ENCODE measurements at regions not wholly inside any gene's neighbourhood (a gene's known extent, or its start where the extent isn't known, plus 50 kb on each side); places are given as distances from the start of the nearest gene placed in this dataset.

GRCh38 chr19:32199501-32200040 is 145.8 kb upstream of the ZNF507 start:
- Histone ChIP-seq H4K8ac (ENCODE audit: low read depth, low read length) (no peak overlapping the region), H2AFZ (ENCODE audit: low read length) (no peak overlapping the region), H3K27ac (replicated peaks; ENCODE audit: low read length) (no peak overlapping the region), H3K4me3 (ENCODE audit: low read length in 2 of 2) (no peak overlapping the region), H3K18ac (ENCODE audit: low read length) (no peak overlapping the region), H3K4me2 (ENCODE audit: insufficient read depth, low read length, poor library complexity, severe bottlenecking) (no peak overlapping the region), H3K9me3 (replicated peaks in 1 of 2; ENCODE audit: control insufficient read depth in 2 of 2, insufficient read depth in 1 of 2, low read depth in 1 of 2, low read length in 2 of 2) (no peaks in the 10 kb centered on the region), H3K9ac (ENCODE audit: low read depth, low read length, poor library complexity) (no peak overlapping the region), H3K4me1 (ENCODE audit: control insufficient read depth in 2 of 2, insufficient read depth in 1 of 2, low read depth in 1 of 2, low read length in 2 of 2) (peaks cover 0 to 2% of the 10 kb centered on the region in 2 donors), H3K14ac (ENCODE audit: low read length) (no peak overlapping the region), H2BK120ac (ENCODE audit: low read depth, low read length) (no peak overlapping the region), H3K36me3 (replicated peaks in 1 of 2; ENCODE audit: control insufficient read depth in 2 of 2, insufficient read depth in 2 of 2, low read length in 2 of 2) (no peaks in the 10 kb centered on the region), H3K79me1 (ENCODE audit: low read depth, low read length) (no peaks in the 10 kb centered on the region), H2BK5ac (ENCODE audit: low read length) (no peak overlapping the region), H2AK5ac (ENCODE audit: low read depth, low read length) (no peak overlapping the region), H2BK12ac (ENCODE audit: low read length) (no peak overlapping the region), H2BK15ac (ENCODE audit: low read length) (no peak overlapping the region), H3K27me3 (ENCODE audit: control insufficient read depth in 3 of 3, insufficient read depth in 3 of 3, low read depth in 1 of 3, low read length in 3 of 3) (no peaks in the 10 kb centered on the region), H4K91ac (ENCODE audit: low read depth, low read length, poor library complexity) (no peak overlapping the region), H3K4ac (ENCODE audit: low read length) (no peak overlapping the region), H3K23ac (ENCODE audit: low read depth, low read length, poor library complexity) (no peak overlapping the region)
- no CpG with 5 or more reads among the region's 10 CpGs for WGBS, 2 donors (ENCODE audit: extremely low coverage in 2 of 2, insufficient read length in 2 of 2, insufficient replicate concordance in 1 of 2)
- DNase-seq (ENCODE audit: low spot score) = no peak

GRCh38 chr19:32200312-32201038 is 144.9 kb upstream of the ZNF507 start:
- Histone ChIP-seq H3K9me3 (replicated peaks in 1 of 2; ENCODE audit: control insufficient read depth in 2 of 2, insufficient read depth in 1 of 2, low read depth in 1 of 2, low read length in 2 of 2) (no peaks in the 10 kb centered on the region), H3K4me2 (ENCODE audit: insufficient read depth, low read length, poor library complexity, severe bottlenecking) (no peak overlapping the region), H4K8ac (ENCODE audit: low read depth, low read length) (no peak overlapping the region), H3K36me3 (replicated peaks in 1 of 2; ENCODE audit: control insufficient read depth in 2 of 2, insufficient read depth in 2 of 2, low read length in 2 of 2) (no peaks in the 10 kb centered on the region), H3K4me1 (ENCODE audit: control insufficient read depth in 2 of 2, insufficient read depth in 1 of 2, low read depth in 1 of 2, low read length in 2 of 2) (peaks cover 0 to 2% of the 10 kb centered on the region in 2 donors), H3K14ac (ENCODE audit: low read length) (no peak overlapping the region), H3K9ac (ENCODE audit: low read depth, low read length, poor library complexity) (no peak overlapping the region), H2BK120ac (ENCODE audit: low read depth, low read length) (no peak overlapping the region), H3K23ac (ENCODE audit: low read depth, low read length, poor library complexity) (peak overlapping the region; percentile 30), H2BK5ac (ENCODE audit: low read length) (no peak overlapping the region), H3K27me3 (ENCODE audit: control insufficient read depth in 3 of 3, insufficient read depth in 3 of 3, low read depth in 1 of 3, low read length in 3 of 3) (no peaks in the 10 kb centered on the region), H2BK12ac (ENCODE audit: low read length) (no peak overlapping the region), H2AFZ (ENCODE audit: low read length) (no peak overlapping the region), H3K79me1 (ENCODE audit: low read depth, low read length) (no peaks in the 10 kb centered on the region), H3K4ac (ENCODE audit: low read length) (no peak overlapping the region), H3K18ac (ENCODE audit: low read length) (no peak overlapping the region), H3K27ac (replicated peaks; ENCODE audit: low read length) (no peak overlapping the region), H2AK5ac (ENCODE audit: low read depth, low read length) (no peak overlapping the region), H4K91ac (ENCODE audit: low read depth, low read length, poor library complexity) (no peak overlapping the region), H2BK15ac (ENCODE audit: low read length) (no peak overlapping the region), H3K4me3 (ENCODE audit: low read length in 2 of 2) (no peak overlapping the region)
- no peak for DNase-seq (ENCODE audit: low spot score)
- WGBS, 2 donors (ENCODE audit: extremely low coverage in 2 of 2, insufficient read length in 2 of 2, insufficient replicate concordance in 1 of 2) = no CpG with 5 or more reads among the region's 9 CpGs

GRCh38 chr19:32201211-32201610 is 144.2 kb upstream of the ZNF507 start:
- no peak overlapping the region for H3K9ac ChIP-seq (ENCODE audit: low read depth, low read length, poor library complexity)
- H3K14ac ChIP-seq (ENCODE audit: low read length) = no peak overlapping the region
- no peak overlapping the region for H3K4ac ChIP-seq (ENCODE audit: low read length)
- DNase-seq (ENCODE audit: low spot score) = no peak
- no peak overlapping the region for H2BK5ac ChIP-seq (ENCODE audit: low read length)
- no peak overlapping the region for H4K91ac ChIP-seq (ENCODE audit: low read depth, low read length, poor library complexity)
- no peak overlapping the region for H3K4me2 ChIP-seq (ENCODE audit: insufficient read depth, low read length, poor library complexity, severe bottlenecking)
- no peak overlapping the region for H3K27ac ChIP-seq (replicated peaks; ENCODE audit: low read length)
- no peaks in the 10 kb centered on the region for H3K36me3 ChIP-seq (replicated peaks in 1 of 2; ENCODE audit: control insufficient read depth in 2 of 2, insufficient read depth in 2 of 2, low read length in 2 of 2)
- H4K8ac ChIP-seq (ENCODE audit: low read depth, low read length) = no peak overlapping the region
- H3K23ac ChIP-seq (ENCODE audit: low read depth, low read length, poor library complexity) = no peak overlapping the region
- no peak overlapping the region for H2BK12ac ChIP-seq (ENCODE audit: low read length)
- WGBS, 2 donors (ENCODE audit: extremely low coverage in 2 of 2, insufficient read length in 2 of 2, insufficient replicate concordance in 1 of 2) = no CpG with 5 or more reads among the region's 2 CpGs
- H3K79me1 ChIP-seq (ENCODE audit: low read depth, low read length) = no peaks in the 10 kb centered on the region
- H3K27me3 ChIP-seq (ENCODE audit: control insufficient read depth in 3 of 3, insufficient read depth in 3 of 3, low read depth in 1 of 3, low read length in 3 of 3) = no peaks in the 10 kb centered on the region
- H3K4me3 ChIP-seq (ENCODE audit: low read length in 2 of 2) = no peak overlapping the region
- peaks cover 0 to 2% of the 10 kb centered on the region in 2 donors for H3K4me1 ChIP-seq (ENCODE audit: control insufficient read depth in 2 of 2, insufficient read depth in 1 of 2, low read depth in 1 of 2, low read length in 2 of 2)
- H2BK15ac ChIP-seq (ENCODE audit: low read length) = no peak overlapping the region
- peak overlapping the region; percentile 58 for H3K18ac ChIP-seq (ENCODE audit: low read length)
- H2AK5ac ChIP-seq (ENCODE audit: low read depth, low read length) = no peak overlapping the region
- no peaks in the 10 kb centered on the region for H3K9me3 ChIP-seq (replicated peaks in 1 of 2; ENCODE audit: control insufficient read depth in 2 of 2, insufficient read depth in 1 of 2, low read depth in 1 of 2, low read length in 2 of 2)
- H2AFZ ChIP-seq (ENCODE audit: low read length) = no peak overlapping the region
- H2BK120ac ChIP-seq (ENCODE audit: low read depth, low read length) = no peak overlapping the region

GRCh38 chr19:32201636-32202051 is 143.8 kb upstream of the ZNF507 start:
- H3K9me3 ChIP-seq (replicated peaks in 1 of 2; ENCODE audit: control insufficient read depth in 2 of 2, insufficient read depth in 1 of 2, low read depth in 1 of 2, low read length in 2 of 2) = no peaks in the 10 kb centered on the region
- no peak overlapping the region for H2AK5ac ChIP-seq (ENCODE audit: low read depth, low read length)
- no peaks in the 10 kb centered on the region for H3K36me3 ChIP-seq (replicated peaks in 1 of 2; ENCODE audit: control insufficient read depth in 2 of 2, insufficient read depth in 2 of 2, low read length in 2 of 2)
- peaks cover 0 to 2% of the 10 kb centered on the region in 2 donors for H3K4me1 ChIP-seq (ENCODE audit: control insufficient read depth in 2 of 2, insufficient read depth in 1 of 2, low read depth in 1 of 2, low read length in 2 of 2)
- H4K8ac ChIP-seq (ENCODE audit: low read depth, low read length) = no peak overlapping the region
- WGBS, 2 donors (ENCODE audit: extremely low coverage in 2 of 2, insufficient read length in 2 of 2, insufficient replicate concordance in 1 of 2) = no CpG with 5 or more reads among the region's 15 CpGs
- H2BK15ac ChIP-seq (ENCODE audit: low read length) = no peak overlapping the region
- H3K9ac ChIP-seq (ENCODE audit: low read depth, low read length, poor library complexity) = no peak overlapping the region
- no peak overlapping the region for H2BK12ac ChIP-seq (ENCODE audit: low read length)
- H3K4ac ChIP-seq (ENCODE audit: low read length) = no peak overlapping the region
- H3K4me3 ChIP-seq (ENCODE audit: low read length in 2 of 2) = no peak overlapping the region
- no peak overlapping the region for H2BK5ac ChIP-seq (ENCODE audit: low read length)
- DNase-seq (ENCODE audit: low spot score) = no peak
- no peak overlapping the region for H4K91ac ChIP-seq (ENCODE audit: low read depth, low read length, poor library complexity)
- H2BK120ac ChIP-seq (ENCODE audit: low read depth, low read length) = no peak overlapping the region
- peak overlapping the region; percentile 27 for H3K14ac ChIP-seq (ENCODE audit: low read length)
- no peak overlapping the region for H3K27ac ChIP-seq (replicated peaks; ENCODE audit: low read length)
- H3K4me2 ChIP-seq (ENCODE audit: insufficient read depth, low read length, poor library complexity, severe bottlenecking) = no peak overlapping the region
- H3K79me1 ChIP-seq (ENCODE audit: low read depth, low read length) = no peaks in the 10 kb centered on the region
- H3K27me3 ChIP-seq (ENCODE audit: control insufficient read depth in 3 of 3, insufficient read depth in 3 of 3, low read depth in 1 of 3, low read length in 3 of 3) = no peaks in the 10 kb centered on the region
- H3K18ac ChIP-seq (ENCODE audit: low read length) = peak overlapping the region; percentile 58
- H2AFZ ChIP-seq (ENCODE audit: low read length) = peak overlapping the region; percentile 16
- H3K23ac ChIP-seq (ENCODE audit: low read depth, low read length, poor library complexity) = no peak overlapping the region

All from neuronal stem cell (in vitro differentiated cells).